NCI-H748 (cell line): ENCODE measurements at regions not wholly inside any gene's neighbourhood (a gene's known extent, or its start where the extent isn't known, plus 50 kb on each side); places are given as distances from the start of the nearest gene placed in this dataset.

Experiments used
- DNase-seq: peaks from one replicate; lab custom pipeline; 2025; ENCODE audit not compliant: unreplicated experiment; lab: John Stamatoyannopoulos, UW

- DNase-seq, result no peak
Measured at GRCh38 chr22:22996511-22997261, 73.6 kb upstream of the GNAZ start.

GRCh38 chr22:22997262-22997898, 72.9 kb upstream of the GNAZ start:
- DNase-seq, result no peak

GRCh38 chr22:22997988-22998387, 72.3 kb upstream of the GNAZ start:
- DNase-seq, result no peak

- no peak for DNase-seq
Measured at GRCh38 chr22:22999523-22999922, 70.8 kb upstream of the GNAZ start.

- DNase-seq, result no peak
Measured at GRCh38 chr22:23000657-23001347, 69.5 kb upstream of the GNAZ start.

- DNase-seq, result no peak
Measured at GRCh38 chr22:23001463-23001862, 68.9 kb upstream of the GNAZ start.

GRCh38 chr22:23002612-23003180, 67.6 kb upstream of the GNAZ start:
- no peak for DNase-seq

- no peak for DNase-seq
Measured at GRCh38 chr22:23007823-23008222, 62.5 kb upstream of the GNAZ start.

- no peak for DNase-seq
Measured at GRCh38 chr22:23008896-23009295, 61.4 kb upstream of the GNAZ start.
